NOMO-1 (cell line): ENCODE measurements at regions not wholly inside any gene's neighbourhood (a gene's known extent, or its start where the extent isn't known, plus 50 kb on each side); places are given as distances from the start of the nearest gene placed in this dataset.
"Not testable (repeated sequence)": the region's sequence is repeated elsewhere in the genome, so short reads cannot be mapped to it uniquely, and the experiment has no call there.

Experiments used
- DNase-seq, 2 experiments: peaks; one replicate each; lab custom pipeline; 2025; ENCODE audit not compliant: unreplicated experiment in 2 of 2; lab: John Stamatoyannopoulos, UW

- DNase-seq: no peak
These were observed 1430.9 kb downstream of the CDH11 start for GRCh38 chr16:63690961-63691360.

GRCh38 chr16:63690267-63690666 is 1431.6 kb downstream of the CDH11 start:
- no peak for DNase-seq

GRCh38 chr16:63689068-63689467 is 1432.8 kb downstream of the CDH11 start:
- DNase-seq: no peak

GRCh38 chr16:63684149-63685101 is 1437.4 kb downstream of the CDH11 start:
- DNase-seq: no peak

- DNase-seq: no peak
These were observed 1439.0 kb downstream of the CDH11 start for GRCh38 chr16:63682844-63683243.

- DNase-seq: no peak
These were observed 1449.4 kb downstream of the CDH11 start for GRCh38 chr16:63672493-63672892.

- no peak for DNase-seq
These were observed 1458.7 kb downstream of the CDH11 start for GRCh38 chr16:63663155-63663554.

GRCh38 chr16:63655846-63656245 is 1466.0 kb downstream of the CDH11 start:
- no peak for DNase-seq

GRCh38 chr16:63653044-63653839 is 1468.6 kb downstream of the CDH11 start:
- no peak for DNase-seq

- no peak for DNase-seq
These were observed 1469.8 kb downstream of the CDH11 start for GRCh38 chr16:63652091-63652490.

- DNase-seq: no peak
These were observed 1471.3 kb downstream of the CDH11 start for GRCh38 chr16:63650550-63650949.

- not testable (repeated sequence) for DNase-seq
These were observed 1488.0 kb downstream of the CDH11 start for GRCh38 chr16:63633706-63634445.

- no peak for DNase-seq
These were observed 1492.6 kb downstream of the CDH11 start for GRCh38 chr16:63629272-63629671.

GRCh38 chr16:63628812-63629211 is 1493.1 kb downstream of the CDH11 start:
- no peak for DNase-seq

GRCh38 chr16:63625126-63625525 is 1496.7 kb downstream of the CDH11 start:
- no peak for DNase-seq

GRCh38 chr16:63623551-63624039 is 1498.3 kb downstream of the CDH11 start:
- DNase-seq: no peak

GRCh38 chr16:63618896-63619485 is 1502.9 kb downstream of the CDH11 start:
- DNase-seq: no peak

GRCh38 chr16:63617990-63618763 is 1503.7 kb downstream of the CDH11 start:
- DNase-seq: no peak
